ENCODE measurements at regions not wholly inside any gene's neighbourhood (a gene's known extent, or its start where the extent isn't known, plus 50 kb on each side); places are given as distances from the start of the nearest gene placed in this dataset.

GRCh38 chr7:109376576-109376975 lies 806.9 kb downstream of the DNAJB9 start:
- no peak overlapping the region for H3K4me3 ChIP-seq
- TF ChIP-seq CTCF (IDR thresholded peaks at IDR 0.05), result no peak
- no peaks in the 10 kb centered on the region for H3K36me3 ChIP-seq (ENCODE audit: low read depth)
- peaks cover 25% of the 10 kb centered on the region for H3K9me3 ChIP-seq
- DNase-seq (no peak), ATAC-seq (no peak)
- intact Hi-C loops (cut with DNase I, micrococcal nuclease), result no loop called here
- no peaks in the 10 kb centered on the region for H3K4me1 ChIP-seq (ENCODE audit: low read depth)

GRCh38 chr7:109377076-109377884 lies 807.6 kb downstream of the DNAJB9 start:
- Histone ChIP-seq H3K4me1 (ENCODE audit: low read depth) (no peaks in the 10 kb centered on the region), H3K36me3 (ENCODE audit: low read depth) (no peaks in the 10 kb centered on the region), H3K9me3 (peaks cover 25% of the 10 kb centered on the region), H3K4me3 (no peak overlapping the region)
- DNase-seq, result no peak
- no peak for ATAC-seq
- TF ChIP-seq CTCF (IDR thresholded peaks at IDR 0.05), result no peak
- intact Hi-C loops (cut with DNase I, micrococcal nuclease), result no loop called here

- H3K4me3 ChIP-seq, result no peak overlapping the region
- peaks cover 18% of the 10 kb centered on the region for H3K9me3 ChIP-seq
- DNase-seq (no peak), ATAC-seq (no peak)
- H3K36me3 ChIP-seq (ENCODE audit: low read depth), result no peaks in the 10 kb centered on the region
- TF ChIP-seq CTCF (IDR thresholded peaks at IDR 0.05), result no peak
- H3K4me1 ChIP-seq (ENCODE audit: low read depth), result no peaks in the 10 kb centered on the region
- intact Hi-C loops (cut with DNase I, micrococcal nuclease), result no loop called here
Observed at GRCh38 chr7:109386959-109387358, 817.3 kb downstream of the DNAJB9 start.

- TF ChIP-seq CTCF (IDR thresholded peaks at IDR 0.05), result no peak
- no peak overlapping the region for H3K4me3 ChIP-seq
- peaks cover 23% of the 10 kb centered on the region for H3K9me3 ChIP-seq
- H3K36me3 ChIP-seq (ENCODE audit: low read depth), result no peaks in the 10 kb centered on the region
- no peaks in the 10 kb centered on the region for H3K4me1 ChIP-seq (ENCODE audit: low read depth)
- intact Hi-C loops (cut with DNase I, micrococcal nuclease), result no loop called here
- ATAC-seq, result no peak
- peak in 2 of 3 donors; percentile 12 to 31 for DNase-seq
Observed at GRCh38 chr7:109387530-109387929, 817.9 kb downstream of the DNAJB9 start.

- intact Hi-C loops (cut with DNase I, micrococcal nuclease), result no loop called here
Observed at GRCh38 chr7:109391240-109391639, 821.6 kb downstream of the DNAJB9 start.

More at GRCh38 chr7:109391240-109391639, 821.6 kb downstream of the DNAJB9 start:
- ATAC-seq (no peak), DNase-seq (no peak)
- Histone ChIP-seq H3K9me3 (peaks cover 20% of the 10 kb centered on the region), H3K4me3 (no peak overlapping the region), H3K36me3 (ENCODE audit: low read depth) (no peaks in the 10 kb centered on the region), H3K4me1 (ENCODE audit: low read depth) (no peaks in the 10 kb centered on the region)
- no peak for TF ChIP-seq CTCF (IDR thresholded peaks at IDR 0.05)
